Left lung (tissue), 4 donors: ENCODE measurements at regions not wholly inside any gene's neighbourhood (a gene's known extent, or its start where the extent isn't known, plus 50 kb on each side); places are given as distances from the start of the nearest gene placed in this dataset.

Source experiments
- ATAC-seq: fragments of 200-7000 bp; cut with Tn5 transposase; one replicate; pipeline ENCODE4 v1.9.1; 2020; ENCODE audit warnings: moderate library complexity
- DNase-seq, 4 donors: peaks; one replicate each; pipeline ENCODE4 v3.0.0-alpha.2; 2013 to 2020
- H3K27ac ChIP-seq, 2 donors: fragments of 200-600 bp; sonication (generic) in 1 of 2; one replicate each; pipeline versions ENCODE4 v1.5.0 to v1.8.0; 2020 to 2021
- H3K27me3 ChIP-seq, 2 donors: fragments of 200-600 bp; sonication (generic) in 1 of 2; one replicate each; pipeline versions ENCODE4 v1.5.0 to v1.8.0; 2020 to 2021
- H3K36me3 ChIP-seq, 2 donors: fragments of 200-600 bp; sonication (generic) in 1 of 2; one replicate each; pipeline versions ENCODE4 v1.5.0 to v1.8.0; 2020 to 2021
- H3K4me1 ChIP-seq, 2 donors: fragments of 200-600 bp; one replicate each; pipeline ENCODE4 v1.8.0; 2021
- H3K4me3 ChIP-seq, 2 donors: fragments of 200-600 bp; sonication (generic) in 1 of 2; one replicate each; pipeline versions ENCODE4 v1.5.0 to v1.8.0; 2020 to 2021; ENCODE audit warnings: mild to moderate bottlenecking in 1 of 2
- H3K9me3 ChIP-seq, 2 donors: fragments of 200-600 bp; sonication (generic) in 1 of 2; one replicate each; pipeline versions ENCODE4 v1.5.0 to v1.8.0; 2020 to 2021
- CTCF ChIP-seq, 2 donors: fragments of 200-600 bp; sonication (generic) in 1 of 2; IDR thresholded peaks; one replicate each; pipeline versions ENCODE4 v1.5.0 to v1.8.0; 2021; ENCODE audit warnings: antibody characterized with exemption in 2 of 2
- intact Hi-C, 2 donors: fragments of 100-400 bp; cut with DNase I; formaldehyde crosslinking; loops; one replicate each; pipeline versions ENCODE4 v1.11.2 to v1.14.2; 2022
- donor health status: DM: no; HTN: yes; CAD: no.
- donor health status: DM: no; HTN: no; CAD: no.

DNA sequence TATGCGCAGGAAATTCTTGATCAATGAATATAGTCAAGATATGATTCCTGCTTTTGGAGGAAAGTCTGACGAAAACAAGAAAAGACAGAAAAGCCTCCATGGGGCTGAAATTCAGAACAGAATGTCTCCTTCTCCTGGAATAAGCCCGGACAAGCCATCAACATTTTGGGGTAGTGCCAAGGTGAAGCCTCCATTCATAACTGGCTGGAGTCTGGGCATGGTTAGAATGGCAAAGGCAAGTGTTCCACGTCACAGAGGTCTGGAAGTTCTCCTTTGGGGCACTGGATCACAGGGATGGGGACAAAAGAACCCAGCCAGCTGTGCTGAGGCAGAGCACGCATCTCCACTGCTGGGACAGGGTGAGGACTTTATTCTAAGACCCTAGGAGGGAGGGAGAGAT, 505.7 kb downstream of the CMPK2 start:
- Histone ChIP-seq H3K9me3 (no peaks in the 10 kb centered on the region), H3K4me3 (no peak overlapping the region), H3K27me3 (no peaks in the 10 kb centered on the region), H3K36me3 (no peaks in the 10 kb centered on the region), H3K27ac (no peak overlapping the region), H3K4me1 (no peaks in the 10 kb centered on the region)
- TF ChIP-seq CTCF (IDR thresholded peaks at IDR 0.05): no peak
- ATAC-seq (no peak), DNase-seq (no peak)
- intact Hi-C loops: loop anchor here in 1 of 2 donors (10.0 kb wide), 1 partner anchor 415 kb away; no protein-coding TSS in a partner anchor

- H3K27ac ChIP-seq: no peak overlapping the region
- H3K36me3 ChIP-seq: no peaks in the 10 kb centered on the region
- H3K4me3 ChIP-seq: no peak overlapping the region
- no peak for DNase-seq
- ATAC-seq: no peak
- no peak for TF ChIP-seq CTCF (IDR thresholded peaks at IDR 0.05)
- intact Hi-C loops: no loop called here
- H3K4me1 ChIP-seq: no peaks in the 10 kb centered on the region
- no peaks in the 10 kb centered on the region for H3K27me3 ChIP-seq
- no peaks in the 10 kb centered on the region for H3K9me3 ChIP-seq
These were observed 502.8 kb downstream of the CMPK2 start for GRCh38 chr2:6362671-6363450.

- no peak overlapping the region for H3K27ac ChIP-seq
- no peak for ATAC-seq
- H3K9me3 ChIP-seq: no peaks in the 10 kb centered on the region
- H3K27me3 ChIP-seq: no peaks in the 10 kb centered on the region
- no peaks in the 10 kb centered on the region for H3K36me3 ChIP-seq
- H3K4me1 ChIP-seq: no peaks in the 10 kb centered on the region
- no peak for DNase-seq
- intact Hi-C loops: no loop called here
- no peak for TF ChIP-seq CTCF (IDR thresholded peaks at IDR 0.05)
- H3K4me3 ChIP-seq: no peak overlapping the region
These were observed 497.4 kb downstream of the CMPK2 start for GRCh38 chr2:6368281-6368680.

DNA sequence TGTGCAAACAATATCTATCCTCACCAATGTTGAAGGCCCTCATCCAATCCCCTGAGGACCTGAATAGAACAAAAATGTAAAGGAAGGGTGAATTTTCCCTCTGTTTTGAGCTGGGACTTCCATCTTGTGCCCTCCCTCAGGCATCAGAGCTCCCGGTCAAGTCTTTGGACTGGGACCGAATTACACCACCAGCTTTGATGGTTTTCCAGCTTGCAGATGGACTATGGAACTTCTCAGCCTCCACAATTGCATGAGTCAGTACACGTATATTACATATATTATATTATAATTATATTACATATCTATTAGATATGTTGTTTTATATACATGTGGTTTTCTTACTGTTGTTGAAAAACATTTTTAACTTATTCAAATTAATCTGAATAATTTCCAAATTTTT, 496.4 kb downstream of the CMPK2 start:
- no peaks in the 10 kb centered on the region for H3K27me3 ChIP-seq
- no peak for TF ChIP-seq CTCF (IDR thresholded peaks at IDR 0.05)
- peaks cover 0 to 3% of the 10 kb centered on the region in 2 donors for H3K9me3 ChIP-seq
- DNase-seq: no peak
- no peak overlapping the region for H3K27ac ChIP-seq
- H3K4me1 ChIP-seq: no peaks in the 10 kb centered on the region
- no peak overlapping the region for H3K4me3 ChIP-seq
- no peak for ATAC-seq
- no peaks in the 10 kb centered on the region for H3K36me3 ChIP-seq
- intact Hi-C loops: no loop called here

- Histone ChIP-seq H3K4me1 (no peaks in the 10 kb centered on the region), H3K4me3 (no peak overlapping the region), H3K27ac (no peak overlapping the region), H3K9me3 (peaks cover 0 to 8% of the 10 kb centered on the region in 2 donors), H3K36me3 (no peaks in the 10 kb centered on the region), H3K27me3 (no peaks in the 10 kb centered on the region)
- intact Hi-C loops: no loop called here
- ATAC-seq (no peak), DNase-seq (no peak)
- no peak for TF ChIP-seq CTCF (IDR thresholded peaks at IDR 0.05)
These were observed 494.8 kb downstream of the CMPK2 start for GRCh38 chr2:6370753-6371551.
